ENCODE measurements at regions not wholly inside any gene's neighbourhood (a gene's known extent, or its start where the extent isn't known, plus 50 kb on each side); places are given as distances from the start of the nearest gene placed in this dataset.

DNA sequence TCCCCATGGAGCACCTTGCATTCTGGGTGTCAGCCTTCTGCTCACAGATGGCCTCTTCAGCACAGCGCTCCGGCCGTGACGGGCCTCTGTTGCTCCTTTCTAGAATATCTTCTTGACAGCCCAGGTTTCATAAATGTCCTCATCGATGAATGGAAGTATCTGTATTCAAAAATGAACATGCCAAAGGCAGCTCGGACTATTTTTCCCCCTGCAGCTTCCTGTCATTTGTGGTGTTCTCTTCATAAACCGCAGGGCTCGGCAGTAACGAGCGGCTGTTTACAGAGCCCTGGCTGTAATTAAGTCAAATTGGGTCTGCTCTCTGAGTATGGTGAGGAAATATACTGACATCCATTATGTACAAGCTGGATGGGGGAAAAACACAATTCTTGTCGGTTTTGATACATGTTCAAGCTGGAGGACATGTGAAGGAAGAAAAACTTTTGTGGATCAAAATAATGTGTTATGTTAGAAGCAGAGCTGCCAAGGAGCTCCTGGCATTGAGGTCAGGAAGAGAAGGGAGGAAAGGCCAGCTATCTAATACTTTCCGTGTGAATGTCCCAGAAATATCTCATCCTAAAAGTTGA lies 154.1 kb upstream of the CD180 start:
- no peak overlapping the region for H3K27ac ChIP-seq
- DNase-seq (ENCODE audit: low read depth in 1 of 2, low spot score in 1 of 2) (no peak), FAIRE-seq (no peak), ATAC-seq (no peak)
- no peaks in the 10 kb centered on the region for H3K9me3 ChIP-seq
- 65% methylated on average over 12 of the region's 12 CpGs for WGBS (ENCODE audit: missing lambda C conversion rate)
- H3K4me3 ChIP-seq = no peak overlapping the region
- H3K4me1 ChIP-seq = no peaks in the 10 kb centered on the region
- no peak for TF ChIP-seq HOXB5 (CRISPR knock-in tag; IDR thresholded peaks at IDR 0.05)
- H3K4me2 ChIP-seq = no peak overlapping the region
- ChIA-PET CTCF (interaction anchor here (1.2 kb wide), 1 partner anchor 9 kb away, joined by 3 read pairs; no protein-coding TSS in a partner anchor), POLR2A (no interaction called here)

DNA sequence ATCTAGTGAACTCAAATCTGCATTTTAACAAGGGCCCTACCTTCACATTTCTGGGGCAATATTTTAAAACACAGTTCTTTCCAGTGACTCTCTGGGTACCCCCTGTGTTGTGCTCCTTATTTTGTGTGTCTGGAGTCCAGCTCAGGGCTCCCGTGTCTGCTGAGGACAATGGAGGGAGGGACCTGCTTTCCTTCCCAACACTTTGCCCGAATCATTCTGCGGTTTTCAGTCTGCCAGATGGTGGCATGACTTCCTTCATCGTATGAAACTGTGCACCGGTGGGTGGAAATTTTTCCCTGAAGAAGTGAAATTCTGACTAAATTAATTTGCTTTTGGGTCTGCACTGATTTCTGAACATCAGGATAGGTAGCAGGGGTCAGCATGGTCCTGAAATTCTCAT lies 153.6 kb upstream of the CD180 start:
- Histone ChIP-seq H3K27ac (no peak overlapping the region), H3K4me2 (no peak overlapping the region), H3K4me3 (no peak overlapping the region), H3K4me1 (no peaks in the 10 kb centered on the region), H3K9me3 (0 out of 3 replicates have a peak, but pooled peaks cover 1% of the 10 kb centered on the region)
- ChIA-PET POLR2A (no interaction called here), CTCF (no interaction called here)
- DNase-seq (ENCODE audit: low read depth in 1 of 2, low spot score in 1 of 2) (no peak), FAIRE-seq (no peak), ATAC-seq (no peak)
- TF ChIP-seq TP53 (CRISPR knock-in tag; IDR thresholded peaks at IDR 0.05) (no peak), RFX5 (IDR thresholded peaks at IDR 0.05) (no peak), ZFP36 (IDR thresholded peaks at IDR 0.05; ENCODE audit: borderline replicate concordance, partially characterized antibody) (no peak), GATA3 (IDR thresholded peaks at IDR 0.05; ENCODE audit: borderline replicate concordance) (no peak), CBX2 (IDR thresholded peaks at IDR 0.05; ENCODE audit: borderline replicate concordance, low read depth) (no peak), CHD4 (IDR thresholded peaks at IDR 0.05; ENCODE audit: borderline replicate concordance) (no peak), HOXB5 (CRISPR knock-in tag; IDR thresholded peaks at IDR 0.05) (no peak), JUN (IDR thresholded peaks at IDR 0.05) (no peak), EHF (CRISPR knock-in tag; IDR thresholded peaks at IDR 0.05) (no peak), RARB (CRISPR knock-in tag; IDR thresholded peaks at IDR 0.05) (no peak), HEYL (CRISPR knock-in tag; IDR thresholded peaks at IDR 0.05) (no peak), POLR2AphosphoS2 (conservative IDR thresholded peaks at IDR 0.05; ENCODE audit: low read length) (no peak), MAZ (IDR thresholded peaks at IDR 0.05; ENCODE audit: borderline replicate concordance, low read depth, low read length) (no peak), EHMT2 (IDR thresholded peaks at IDR 0.05; ENCODE audit: low read depth) (no peak), MYC (IDR thresholded peaks at IDR 0.05; ENCODE audit: borderline replicate concordance, low read length) (no peak)
- TF ChIP-seq, protein P1, sequence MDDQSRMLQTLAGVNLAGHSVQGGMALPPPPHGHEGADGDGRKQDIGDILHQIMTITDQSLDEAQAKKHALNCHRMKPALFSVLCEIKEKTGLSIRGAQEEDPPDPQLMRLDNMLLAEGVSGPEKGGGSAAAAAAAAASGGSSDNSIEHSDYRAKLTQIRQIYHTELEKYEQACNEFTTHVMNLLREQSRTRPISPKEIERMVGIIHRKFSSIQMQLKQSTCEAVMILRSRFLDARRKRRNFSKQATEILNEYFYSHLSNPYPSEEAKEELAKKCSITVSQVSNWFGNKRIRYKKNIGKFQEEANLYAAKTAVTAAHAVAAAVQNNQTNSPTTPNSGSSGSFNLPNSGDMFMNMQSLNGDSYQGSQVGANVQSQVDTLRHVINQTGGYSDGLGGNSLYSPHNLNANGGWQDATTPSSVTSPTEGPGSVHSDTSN (IDR thresholded peaks at IDR 0.05) = no peak
- WGBS (ENCODE audit: missing lambda C conversion rate) = 70% methylated on average over 5 of the region's 5 CpGs

DNA sequence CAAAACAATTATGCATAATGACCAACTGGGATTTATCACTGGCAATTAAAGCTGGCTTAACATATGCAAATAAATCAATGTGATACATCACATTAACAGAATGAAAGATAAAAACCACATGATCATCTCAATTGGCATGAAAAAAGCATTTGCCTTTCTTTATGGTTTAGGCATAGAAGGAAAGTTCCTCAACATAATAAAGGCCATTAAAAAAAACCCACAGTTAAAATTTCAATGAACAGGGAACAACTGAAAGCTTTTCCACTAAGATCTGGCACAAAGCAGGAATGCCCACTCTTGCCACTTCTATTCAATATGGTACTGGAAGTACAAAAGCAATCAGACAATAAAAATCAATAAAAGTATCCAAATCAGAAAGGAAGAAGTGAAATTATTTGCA lies 151.2 kb upstream of the CD180 start:
- ATAC-seq (no peak), FAIRE-seq (no peak), DNase-seq (ENCODE audit: low read depth in 1 of 2, low spot score in 1 of 2) (no peak)
- no peak overlapping the region for H3K4me2 ChIP-seq
- H3K4me3 ChIP-seq = no peak overlapping the region
- no peaks in the 10 kb centered on the region for H3K4me1 ChIP-seq
- no peak overlapping the region for H3K27ac ChIP-seq
- POLR2A ChIA-PET = no interaction called here
- H3K9me3 ChIP-seq = 0 out of 3 replicates have a peak, but pooled peaks cover 2% of the 10 kb centered on the region
- CTCF ChIA-PET = no interaction called here
- TF ChIP-seq, protein P2, sequence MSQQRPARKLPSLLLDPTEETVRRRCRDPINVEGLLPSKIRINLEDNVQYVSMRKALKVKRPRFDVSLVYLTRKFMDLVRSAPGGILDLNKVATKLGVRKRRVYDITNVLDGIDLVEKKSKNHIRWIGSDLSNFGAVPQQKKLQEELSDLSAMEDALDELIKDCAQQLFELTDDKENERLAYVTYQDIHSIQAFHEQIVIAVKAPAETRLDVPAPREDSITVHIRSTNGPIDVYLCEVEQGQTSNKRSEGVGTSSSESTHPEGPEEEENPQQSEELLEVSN (IDR thresholded peaks at IDR 0.05; ENCODE audit: borderline replicate concordance, low read depth) = no peak
- TF ChIP-seq FOSL2 (IDR thresholded peaks at IDR 0.05) (no peak), FOSL2 (CRISPR knock-in tag; IDR thresholded peaks at IDR 0.05) (no peak), RAD21 (conservative IDR thresholded peaks at IDR 0.05 in 1 of 2, IDR thresholded peaks at IDR 0.05 in 1 of 2) (no peak), PHF8 (IDR thresholded peaks at IDR 0.05; ENCODE audit: borderline replicate concordance, low read depth) (no peak), SREBF2 (IDR thresholded peaks at IDR 0.05) (no peak), EHF (CRISPR knock-in tag; IDR thresholded peaks at IDR 0.05) (no peak), POLR2AphosphoS2 (conservative IDR thresholded peaks at IDR 0.05; ENCODE audit: low read length) (no peak), ZSCAN20 (CRISPR knock-in tag; IDR thresholded peaks at IDR 0.05) (no peak), RCOR1 (IDR thresholded peaks at IDR 0.05; ENCODE audit: low read depth, low read length) (no peak), RNF2 (IDR thresholded peaks at IDR 0.05; ENCODE audit: borderline replicate concordance, low read depth) (no peak)
- TF ChIP-seq, protein P3, sequence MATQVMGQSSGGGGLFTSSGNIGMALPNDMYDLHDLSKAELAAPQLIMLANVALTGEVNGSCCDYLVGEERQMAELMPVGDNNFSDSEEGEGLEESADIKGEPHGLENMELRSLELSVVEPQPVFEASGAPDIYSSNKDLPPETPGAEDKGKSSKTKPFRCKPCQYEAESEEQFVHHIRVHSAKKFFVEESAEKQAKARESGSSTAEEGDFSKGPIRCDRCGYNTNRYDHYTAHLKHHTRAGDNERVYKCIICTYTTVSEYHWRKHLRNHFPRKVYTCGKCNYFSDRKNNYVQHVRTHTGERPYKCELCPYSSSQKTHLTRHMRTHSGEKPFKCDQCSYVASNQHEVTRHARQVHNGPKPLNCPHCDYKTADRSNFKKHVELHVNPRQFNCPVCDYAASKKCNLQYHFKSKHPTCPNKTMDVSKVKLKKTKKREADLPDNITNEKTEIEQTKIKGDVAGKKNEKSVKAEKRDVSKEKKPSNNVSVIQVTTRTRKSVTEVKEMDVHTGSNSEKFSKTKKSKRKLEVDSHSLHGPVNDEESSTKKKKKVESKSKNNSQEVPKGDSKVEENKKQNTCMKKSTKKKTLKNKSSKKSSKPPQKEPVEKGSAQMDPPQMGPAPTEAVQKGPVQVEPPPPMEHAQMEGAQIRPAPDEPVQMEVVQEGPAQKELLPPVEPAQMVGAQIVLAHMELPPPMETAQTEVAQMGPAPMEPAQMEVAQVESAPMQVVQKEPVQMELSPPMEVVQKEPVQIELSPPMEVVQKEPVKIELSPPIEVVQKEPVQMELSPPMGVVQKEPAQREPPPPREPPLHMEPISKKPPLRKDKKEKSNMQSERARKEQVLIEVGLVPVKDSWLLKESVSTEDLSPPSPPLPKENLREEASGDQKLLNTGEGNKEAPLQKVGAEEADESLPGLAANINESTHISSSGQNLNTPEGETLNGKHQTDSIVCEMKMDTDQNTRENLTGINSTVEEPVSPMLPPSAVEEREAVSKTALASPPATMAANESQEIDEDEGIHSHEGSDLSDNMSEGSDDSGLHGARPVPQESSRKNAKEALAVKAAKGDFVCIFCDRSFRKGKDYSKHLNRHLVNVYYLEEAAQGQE (IDR thresholded peaks at IDR 0.05) = no peak
- TF ChIP-seq, protein P1 (IDR thresholded peaks at IDR 0.05) = no peak
